ENCODE measurements at regions not wholly inside any gene's neighbourhood (a gene's known extent, or its start where the extent isn't known, plus 50 kb on each side); places are given as distances from the start of the nearest gene placed in this dataset.
A peak's percentile ranks its signal among the peaks of the same experiment; 100 is the strongest.

DNA sequence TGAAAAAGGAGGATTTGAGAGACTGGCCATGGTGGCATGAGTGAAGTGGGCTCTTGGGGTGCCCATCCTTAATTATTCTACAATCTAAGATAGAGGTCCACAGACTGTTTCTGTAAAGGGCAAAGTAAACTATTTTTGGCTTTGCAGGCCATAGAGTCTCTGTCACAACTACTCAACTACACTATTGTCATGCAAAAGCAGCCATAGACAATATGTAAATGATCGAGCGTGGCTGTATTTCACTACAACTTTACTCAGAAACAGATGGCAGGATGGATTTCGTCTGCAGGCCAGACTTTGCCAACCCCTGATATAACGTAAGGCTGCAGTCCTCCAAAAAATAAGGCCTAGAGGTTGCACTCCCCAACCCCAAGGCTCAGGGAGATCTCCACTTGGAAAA, 58.2 kb upstream of the NAA20 start:
- no peak for DNase-seq

DNA sequence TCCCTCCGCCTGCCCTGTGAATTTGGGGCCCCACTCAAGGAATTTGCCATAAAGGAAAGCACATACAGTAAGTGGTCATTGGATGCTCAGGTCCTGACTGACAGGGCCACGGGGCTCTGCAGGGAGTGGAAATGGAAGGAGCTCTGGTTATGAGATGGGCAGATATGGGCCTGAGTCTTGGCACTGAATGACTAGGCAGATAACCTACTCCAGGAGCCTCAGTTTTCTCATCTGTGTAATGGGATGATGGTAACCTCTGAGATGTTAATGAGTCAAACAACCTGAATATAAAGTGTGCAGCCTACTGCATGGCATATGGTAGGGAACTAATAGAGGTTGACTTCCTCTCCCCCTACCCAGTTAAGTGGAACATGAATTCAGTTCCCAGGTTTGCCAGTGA, 56.4 kb upstream of the NAA20 start:
- DNase-seq, result no peak

DNA sequence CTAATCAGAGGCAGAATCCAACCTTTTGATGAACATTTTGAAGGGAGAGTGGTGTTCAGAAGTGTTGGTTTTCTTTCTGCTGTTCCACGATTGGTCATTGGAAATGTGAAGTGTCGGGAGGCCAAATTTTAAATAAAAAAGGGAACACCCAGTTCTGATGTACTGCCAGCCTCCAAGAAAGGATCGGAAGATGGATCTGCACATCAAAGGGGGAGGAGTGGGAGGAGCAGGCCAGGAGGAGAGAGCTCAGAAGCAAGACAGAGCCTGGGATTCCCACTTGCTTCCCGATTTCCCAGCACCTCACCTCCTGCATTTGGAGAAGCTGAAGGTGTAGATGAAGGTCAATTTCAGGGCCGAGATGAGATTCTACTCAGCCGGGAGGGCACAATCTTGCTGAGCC, 55.9 kb upstream of the NAA20 start:
- no peak for DNase-seq

- no peak for DNase-seq
These were observed 54.2 kb upstream of the NAA20 start for GRCh38 chr20:19962958-19963357.

GRCh38 chr20:19964289-19965265, 52.6 kb upstream of the NAA20 start:
- DNase-seq, result peak; percentile 83

DNA sequence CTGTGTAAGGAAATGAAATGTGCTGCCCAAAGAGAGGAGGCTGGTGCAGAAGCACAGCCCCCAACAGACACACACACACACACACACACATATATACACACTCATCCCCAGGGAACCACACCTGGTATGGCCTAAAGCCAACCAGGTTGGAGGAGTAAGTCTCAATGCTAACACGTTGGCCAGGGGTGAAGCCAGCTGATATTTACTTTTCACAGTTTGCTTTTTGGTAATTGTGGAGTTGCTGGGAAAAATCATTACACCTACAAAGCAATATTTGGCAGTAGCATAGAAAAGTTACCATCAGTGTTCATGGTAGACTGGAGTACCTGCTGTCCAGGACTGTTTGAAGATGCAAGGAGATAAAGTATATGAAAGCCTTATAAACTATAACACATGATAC, 50.3 kb upstream of the NAA20 start:
- no peak for DNase-seq

Measured in NCI-H2171 treated with DMSO at 0.1 percent for 48 hours (cell line).